Erythroblast (primary cell): ENCODE measurements at regions not wholly inside any gene's neighbourhood (a gene's known extent, or its start where the extent isn't known, plus 50 kb on each side); places are given as distances from the start of the nearest gene placed in this dataset.
"Not testable (repeated sequence)": the region's sequence is repeated elsewhere in the genome, so short reads cannot be mapped to it uniquely, and the experiment has no call there.

Experiments used
- DNase-seq, 2 experiments: peaks; one replicate each; lab custom pipeline; 2025; lab: John Stamatoyannopoulos, UW
- GATA1 ChIP-seq: IDR thresholded peaks from 2 replicates; pipeline ENCODE4 v1.6.1; 2011; ENCODE audit warnings: low read depth, mild to moderate bottlenecking, control low read depth, low read length, moderate library complexity
- POLR2A ChIP-seq: IDR thresholded peaks from 2 replicates; pipeline ENCODE4 v1.6.1; 2011; ENCODE audit warnings: mild to moderate bottlenecking, low read length

DNA sequence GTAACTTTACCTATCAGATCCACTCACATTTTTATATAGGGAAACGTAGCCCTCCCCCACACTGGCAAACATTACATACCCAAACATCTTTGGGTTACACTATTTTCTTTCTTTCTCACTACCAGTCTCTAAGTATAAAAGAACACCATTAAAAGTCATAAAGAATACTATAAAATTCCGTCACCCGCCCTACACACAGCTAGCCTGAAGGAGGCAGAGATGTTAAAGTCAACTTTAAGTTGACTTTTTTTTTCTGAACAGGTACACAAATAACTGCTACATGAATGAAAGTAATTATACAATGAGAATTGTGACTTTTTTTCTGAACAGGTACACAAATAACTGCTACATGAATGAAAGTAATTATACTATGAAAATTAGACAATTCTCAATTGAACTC, 628.3 kb downstream of the NUP35 start:
- TF ChIP-seq POLR2A (no peak), GATA1 (no peak)
- no peak for DNase-seq

DNA sequence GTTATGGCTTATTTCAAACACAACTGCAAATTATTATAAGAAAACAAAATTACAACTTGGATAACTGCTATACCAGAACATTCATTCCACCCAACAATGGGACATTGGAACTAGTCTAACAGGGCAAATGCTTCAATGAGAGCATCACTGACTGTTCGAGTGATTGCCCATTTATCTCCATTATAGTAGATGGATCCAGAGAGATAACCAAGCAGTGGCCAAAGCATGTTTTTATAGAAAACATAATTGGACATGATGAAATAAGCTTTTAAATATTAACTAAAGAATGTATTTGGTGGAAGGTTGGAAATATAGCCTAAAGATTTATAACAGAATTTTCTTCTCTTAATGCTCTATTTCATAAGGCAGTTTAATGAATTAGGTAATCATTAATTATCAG, 634.8 kb downstream of the NUP35 start:
- no peak for TF ChIP-seq GATA1
- no peak for TF ChIP-seq POLR2A
- no peak for DNase-seq

DNA sequence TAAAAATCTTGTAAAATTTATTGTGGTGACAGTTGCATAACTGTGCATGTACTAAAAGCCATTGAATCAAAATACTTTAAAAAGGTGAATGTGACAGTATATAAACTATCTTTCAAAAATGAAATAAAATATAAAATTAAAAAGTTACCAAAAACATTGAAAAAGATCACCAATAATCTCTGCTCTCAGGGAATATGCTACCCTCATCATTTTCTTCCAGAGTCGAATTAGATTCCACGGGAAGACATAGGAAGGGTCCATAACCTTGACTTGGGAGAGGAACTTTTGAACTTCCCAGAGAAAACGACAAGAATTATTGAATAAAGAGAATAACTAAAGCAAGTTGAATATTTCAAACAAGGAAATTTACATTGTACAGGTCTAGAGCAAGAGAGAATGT, 649.5 kb downstream of the NUP35 start:
- DNase-seq, result no peak
- TF ChIP-seq GATA1 (no peak), POLR2A (no peak)

GRCh38 chr2:183780072-183780471, 655.8 kb downstream of the NUP35 start:
- TF ChIP-seq GATA1 (no peak), POLR2A (no peak)
- DNase-seq, result no peak

- no peak for DNase-seq
- TF ChIP-seq GATA1 (no peak), POLR2A (no peak)
These were observed 658.2 kb downstream of the NUP35 start for GRCh38 chr2:183782436-183782835.

- not testable (repeated sequence) for DNase-seq
These were observed 664.6 kb downstream of the NUP35 start for GRCh38 chr2:183788796-183789195.

- not testable (repeated sequence) for DNase-seq
These were observed 668.1 kb downstream of the NUP35 start for GRCh38 chr2:183792165-183792924.

- DNase-seq, result no peak
- TF ChIP-seq POLR2A (no peak), GATA1 (no peak)
These were observed 674.3 kb downstream of the NUP35 start for GRCh38 chr2:183798535-183798934.

GRCh38 chr2:183799761-183800160, 675.5 kb downstream of the NUP35 start:
- DNase-seq, result no peak

GRCh38 chr2:183803596-183803995, 679.4 kb downstream of the NUP35 start:
- DNase-seq, result no peak

More at GRCh38 chr2:183799761-183800160, 675.5 kb downstream of the NUP35 start:
- TF ChIP-seq GATA1 (no peak), POLR2A (no peak)

GRCh38 chr2:183807870-183808269, 683.6 kb downstream of the NUP35 start:
- DNase-seq, result no peak
- TF ChIP-seq POLR2A (no peak), GATA1 (no peak)

More at GRCh38 chr2:183803596-183803995, 679.4 kb downstream of the NUP35 start:
- TF ChIP-seq GATA1, result no peak
- no peak for TF ChIP-seq POLR2A

GRCh38 chr2:183809404-183809803, 685.2 kb downstream of the NUP35 start:
- no peak for TF ChIP-seq POLR2A
- TF ChIP-seq GATA1, result no peak
- no peak for DNase-seq

- DNase-seq, result no peak
- TF ChIP-seq POLR2A, result no peak
- TF ChIP-seq GATA1, result no peak
These were observed 687.0 kb downstream of the NUP35 start for GRCh38 chr2:183811281-183811680.

DNA sequence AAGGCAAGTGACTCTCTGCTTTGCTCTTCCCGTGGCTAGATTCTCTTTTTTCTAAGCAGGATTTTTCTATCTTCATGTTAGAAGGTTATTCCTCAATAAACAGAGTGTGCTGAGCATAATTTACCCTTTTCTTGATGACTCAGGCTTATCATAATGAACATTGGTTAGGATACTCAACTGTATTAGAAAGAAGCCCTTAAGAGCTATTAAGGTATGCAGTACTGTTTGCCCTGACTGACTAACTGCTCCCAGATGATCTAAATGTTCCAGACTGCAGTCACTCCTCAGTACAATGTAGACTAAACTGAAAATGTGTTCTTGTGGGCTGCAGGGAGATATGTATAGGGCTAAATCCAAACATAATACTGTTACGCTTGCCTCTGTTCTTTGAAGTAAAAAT, 687.8 kb downstream of the NUP35 start:
- DNase-seq, result no peak
- TF ChIP-seq POLR2A (no peak), GATA1 (no peak)

DNA sequence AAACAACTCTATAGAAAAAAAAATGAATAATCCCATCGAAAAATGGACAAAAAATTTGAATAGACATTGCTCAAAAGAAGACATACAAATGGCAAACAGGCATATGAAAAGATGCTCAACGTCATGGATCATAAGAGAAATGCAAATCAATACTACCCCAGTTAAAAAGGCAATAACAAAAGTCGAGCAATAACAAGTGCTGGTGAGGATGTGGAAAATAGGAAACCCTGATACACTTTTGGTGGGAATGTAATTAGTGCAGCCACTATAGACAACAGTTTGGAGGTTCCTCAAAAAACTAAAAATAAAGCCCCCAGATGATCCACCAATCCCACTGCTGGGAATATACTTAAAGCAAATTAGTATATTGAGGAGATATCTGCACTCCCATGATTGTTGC, 701.5 kb downstream of the NUP35 start:
- no peak for TF ChIP-seq GATA1
- no peak for TF ChIP-seq POLR2A
- DNase-seq, result no peak

- TF ChIP-seq GATA1, result no peak
- TF ChIP-seq POLR2A, result no peak
- DNase-seq, result no peak
These were observed 705.7 kb downstream of the NUP35 start for GRCh38 chr2:183829931-183830330.
